ENCODE measurements at regions not wholly inside any gene's neighbourhood (a gene's known extent, or its start where the extent isn't known, plus 50 kb on each side); places are given as distances from the start of the nearest gene placed in this dataset.

DNA sequence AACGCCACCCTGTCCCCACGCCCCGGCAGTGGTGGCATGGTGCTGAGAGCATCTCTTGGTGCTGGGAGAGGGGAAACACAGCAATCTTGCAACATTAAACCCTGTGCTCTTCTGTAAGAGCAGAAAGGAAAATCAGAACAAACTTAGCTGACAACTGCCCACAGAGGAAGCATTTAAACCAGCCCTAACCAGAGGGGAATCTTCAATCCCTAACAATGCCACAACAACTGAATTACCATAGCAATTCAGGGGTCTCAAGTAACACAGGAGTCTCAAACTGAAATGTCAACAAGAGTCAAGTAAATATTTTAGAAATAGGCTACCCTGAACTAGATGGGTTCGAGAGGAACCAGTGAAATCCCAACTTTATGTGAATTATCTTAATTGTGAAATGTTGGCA, 1983.6 kb downstream of the NCAM2 start:
- H3K4me2 ChIP-seq (ENCODE audit: low read length): no peak overlapping the region
- H3K9ac ChIP-seq (ENCODE audit: low read length): no peak overlapping the region
- no peak overlapping the region for H3K4me3 ChIP-seq (ENCODE audit: low read length)
- no peaks in the 10 kb centered on the region for H3K27me3 ChIP-seq (ENCODE audit: low read depth, low read length)
- H3K4me1 ChIP-seq (ENCODE audit: low read length): peaks cover 6% of the 10 kb centered on the region; the same call in 1 of the 2 replicates
- TF ChIP-seq, protein P1, sequence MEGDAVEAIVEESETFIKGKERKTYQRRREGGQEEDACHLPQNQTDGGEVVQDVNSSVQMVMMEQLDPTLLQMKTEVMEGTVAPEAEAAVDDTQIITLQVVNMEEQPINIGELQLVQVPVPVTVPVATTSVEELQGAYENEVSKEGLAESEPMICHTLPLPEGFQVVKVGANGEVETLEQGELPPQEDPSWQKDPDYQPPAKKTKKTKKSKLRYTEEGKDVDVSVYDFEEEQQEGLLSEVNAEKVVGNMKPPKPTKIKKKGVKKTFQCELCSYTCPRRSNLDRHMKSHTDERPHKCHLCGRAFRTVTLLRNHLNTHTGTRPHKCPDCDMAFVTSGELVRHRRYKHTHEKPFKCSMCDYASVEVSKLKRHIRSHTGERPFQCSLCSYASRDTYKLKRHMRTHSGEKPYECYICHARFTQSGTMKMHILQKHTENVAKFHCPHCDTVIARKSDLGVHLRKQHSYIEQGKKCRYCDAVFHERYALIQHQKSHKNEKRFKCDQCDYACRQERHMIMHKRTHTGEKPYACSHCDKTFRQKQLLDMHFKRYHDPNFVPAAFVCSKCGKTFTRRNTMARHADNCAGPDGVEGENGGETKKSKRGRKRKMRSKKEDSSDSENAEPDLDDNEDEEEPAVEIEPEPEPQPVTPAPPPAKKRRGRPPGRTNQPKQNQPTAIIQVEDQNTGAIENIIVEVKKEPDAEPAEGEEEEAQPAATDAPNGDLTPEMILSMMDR (IDR thresholded peaks at IDR 0.05; ENCODE audit: low read depth, low read length): no peak
- H3K36me3 ChIP-seq (replicated peaks; ENCODE audit: low read depth, low read length): no peaks in the 10 kb centered on the region
- H3K27ac ChIP-seq (ENCODE audit: low read length): no peak overlapping the region
- H4K20me1 ChIP-seq (ENCODE audit: insufficient read depth, low read length): no peaks in the 10 kb centered on the region
- H3K79me2 ChIP-seq (ENCODE audit: low read length): no peaks in the 10 kb centered on the region
- no peak overlapping the region for H2AFZ ChIP-seq (ENCODE audit: low read depth, low read length)
- no peaks in the 10 kb centered on the region for H3K9me3 ChIP-seq (ENCODE audit: insufficient read depth, low read length)

DNA sequence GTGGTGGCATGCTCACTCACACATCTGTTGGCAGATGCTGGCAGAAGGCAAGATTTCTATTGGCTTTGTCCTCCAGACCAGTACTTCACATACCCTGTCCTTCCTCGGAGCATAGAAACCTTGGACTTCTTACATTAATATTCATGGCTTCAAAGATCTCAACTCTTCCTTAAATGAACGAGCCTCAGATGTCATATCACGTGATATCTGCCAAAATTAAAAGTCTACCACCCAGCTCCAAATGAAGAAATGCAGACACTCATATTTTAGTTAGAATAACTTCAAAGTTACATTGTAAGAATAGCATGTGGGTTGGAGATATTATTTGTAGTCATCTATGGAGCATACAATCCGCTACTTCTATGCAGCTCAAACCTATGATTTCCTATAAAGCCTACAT, 1994.9 kb downstream of the NCAM2 start:
- Histone ChIP-seq H3K4me1 (ENCODE audit: low read length) (no peaks in the 10 kb centered on the region), H3K4me3 (ENCODE audit: low read length) (no peak overlapping the region), H3K79me2 (ENCODE audit: low read length) (no peaks in the 10 kb centered on the region), H3K27me3 (ENCODE audit: low read depth, low read length) (no peaks in the 10 kb centered on the region), H3K9me3 (ENCODE audit: insufficient read depth, low read length) (no peaks in the 10 kb centered on the region), H3K4me2 (ENCODE audit: low read length) (no peak overlapping the region), H2AFZ (ENCODE audit: low read depth, low read length) (no peak overlapping the region), H3K27ac (ENCODE audit: low read length) (no peak overlapping the region), H4K20me1 (ENCODE audit: insufficient read depth, low read length) (no peaks in the 10 kb centered on the region), H3K9ac (ENCODE audit: low read length) (no peak overlapping the region), H3K36me3 (replicated peaks; ENCODE audit: low read depth, low read length) (no peaks in the 10 kb centered on the region)
- TF ChIP-seq EZH2phosphoT487 (IDR thresholded peaks at IDR 0.05; ENCODE audit: low read depth): no peak
- TF ChIP-seq, protein P1 (IDR thresholded peaks at IDR 0.05; ENCODE audit: low read depth, low read length): no peak

DNA sequence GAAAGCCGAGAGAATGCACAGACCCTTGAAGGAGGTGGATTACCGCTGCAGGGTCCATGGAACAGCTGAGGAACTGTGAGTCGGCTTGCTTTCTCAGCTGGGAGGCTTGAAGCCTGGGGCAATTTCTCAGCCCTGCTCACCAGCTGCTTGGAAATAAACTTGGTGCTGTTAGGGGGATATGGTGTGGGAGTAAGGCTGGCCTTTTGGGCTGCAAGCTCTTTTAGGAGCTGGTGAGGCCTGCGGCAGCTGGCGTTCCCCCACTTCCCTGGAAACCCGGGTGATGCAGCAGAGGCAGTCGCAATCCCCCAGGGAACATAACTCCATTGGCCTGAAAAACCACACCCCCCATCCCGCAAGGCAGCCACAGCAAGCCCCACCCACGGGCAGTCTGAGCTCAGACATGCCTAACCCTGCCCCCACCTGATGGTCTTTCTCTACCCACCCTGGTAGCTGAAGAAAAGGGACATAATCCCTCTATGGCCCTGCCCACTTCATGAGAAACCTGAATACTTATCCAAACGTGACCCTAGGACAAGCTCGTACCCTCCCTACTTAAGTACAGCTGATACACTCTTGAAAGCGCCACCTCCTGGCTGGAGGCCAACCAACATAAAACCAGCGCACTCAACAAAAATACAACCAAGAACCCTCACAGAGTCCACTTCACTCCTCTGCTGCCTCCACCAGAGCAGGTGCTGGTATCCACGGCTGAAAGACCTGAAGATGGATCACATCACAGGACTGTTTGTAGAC, 1995.8 kb downstream of the NCAM2 start:
- no peak overlapping the region for H3K27ac ChIP-seq (ENCODE audit: low read length)
- no peak for TF ChIP-seq EZH2phosphoT487 (IDR thresholded peaks at IDR 0.05; ENCODE audit: low read depth)
- TF ChIP-seq, protein P1 (IDR thresholded peaks at IDR 0.05; ENCODE audit: low read depth, low read length): no peak
- no peaks in the 10 kb centered on the region for H3K27me3 ChIP-seq (ENCODE audit: low read depth, low read length)
- no peaks in the 10 kb centered on the region for H4K20me1 ChIP-seq (ENCODE audit: insufficient read depth, low read length)
- H3K4me2 ChIP-seq (ENCODE audit: low read length): no peak overlapping the region
- no peaks in the 10 kb centered on the region for H3K79me2 ChIP-seq (ENCODE audit: low read length)
- no peaks in the 10 kb centered on the region for H3K9me3 ChIP-seq (ENCODE audit: insufficient read depth, low read length)
- H3K4me1 ChIP-seq (ENCODE audit: low read length): no peaks in the 10 kb centered on the region
- H3K36me3 ChIP-seq (replicated peaks; ENCODE audit: low read depth, low read length): no peaks in the 10 kb centered on the region
- no peak overlapping the region for H3K4me3 ChIP-seq (ENCODE audit: low read length)
- H3K9ac ChIP-seq (ENCODE audit: low read length): no peak overlapping the region
- no peak overlapping the region for H2AFZ ChIP-seq (ENCODE audit: low read depth, low read length)

DNA sequence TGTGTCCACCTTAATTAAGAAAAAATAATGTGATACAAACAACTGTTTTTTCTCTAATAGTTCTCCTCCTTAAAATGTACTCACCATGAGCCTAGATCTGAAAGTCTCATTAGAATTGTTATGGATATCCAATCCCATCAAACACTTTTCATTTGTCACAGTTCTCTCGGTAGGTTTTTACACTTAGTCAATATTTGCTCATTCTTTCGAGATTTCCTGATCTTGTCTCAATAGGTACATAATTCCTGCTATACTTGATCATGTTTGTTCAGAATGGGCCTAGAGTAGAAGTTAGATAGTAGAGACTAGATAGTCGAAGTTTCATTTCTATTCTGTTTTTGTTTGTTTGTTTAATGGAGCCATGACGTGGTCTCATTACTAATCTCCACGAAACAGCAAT, 2005.7 kb downstream of the NCAM2 start:
- H3K9me3 ChIP-seq (ENCODE audit: insufficient read depth, low read length): no peaks in the 10 kb centered on the region
- no peak overlapping the region for H3K4me3 ChIP-seq (ENCODE audit: low read length)
- no peak overlapping the region for H3K4me2 ChIP-seq (ENCODE audit: low read length)
- TF ChIP-seq, protein P1 (IDR thresholded peaks at IDR 0.05; ENCODE audit: low read depth, low read length): no peak
- TF ChIP-seq EZH2phosphoT487 (IDR thresholded peaks at IDR 0.05; ENCODE audit: low read depth): no peak
- no peak overlapping the region for H3K9ac ChIP-seq (ENCODE audit: low read length)
- H3K27me3 ChIP-seq (ENCODE audit: low read depth, low read length): no peaks in the 10 kb centered on the region
- no peaks in the 10 kb centered on the region for H4K20me1 ChIP-seq (ENCODE audit: insufficient read depth, low read length)
- no peaks in the 10 kb centered on the region for H3K36me3 ChIP-seq (replicated peaks; ENCODE audit: low read depth, low read length)
- no peak overlapping the region for H2AFZ ChIP-seq (ENCODE audit: low read depth, low read length)
- H3K79me2 ChIP-seq (ENCODE audit: low read length): no peaks in the 10 kb centered on the region
- no peaks in the 10 kb centered on the region for H3K4me1 ChIP-seq (ENCODE audit: low read length)
- H3K27ac ChIP-seq (ENCODE audit: low read length): no peak overlapping the region

All from OCI-LY3 (cell line).